PFSK-1 (cell line): ENCODE measurements at regions not wholly inside any gene's neighbourhood (a gene's known extent, or its start where the extent isn't known, plus 50 kb on each side); places are given as distances from the start of the nearest gene placed in this dataset.

Experiments used
- FOXP2 ChIP-seq: optimal IDR thresholded peaks from 2 replicates; pipeline ENCODE3; 2011; ENCODE audit warnings: borderline replicate concordance, control low read depth, inconsistent platforms; ENCODE audit not compliant: insufficient read depth; ENCODE audit errors: extremely low read length, extremely low read depth
- POLR2AphosphoS5 ChIP-seq: IDR thresholded peaks from 2 replicates; pipeline ENCODE4 v1.6.1; 2012; ENCODE audit warnings: low read depth, mild to moderate bottlenecking, control low read depth, low read length, moderate library complexity
- SIN3A ChIP-seq: IDR thresholded peaks from 2 replicates; pipeline ENCODE4 v1.6.1; 2012; ENCODE audit warnings: mild to moderate bottlenecking, low read length, moderate library complexity, borderline replicate concordance; ENCODE audit not compliant: insufficient read depth
- TAF1 ChIP-seq: IDR thresholded peaks from 2 replicates; pipeline ENCODE4 v1.6.1; 2012; ENCODE audit warnings: low read length, control low read depth, borderline replicate concordance; ENCODE audit not compliant: insufficient read depth
- TF ChIP-seq, protein P1 (sequence below), 2 experiments: IDR thresholded peaks; 2 replicates each; pipeline versions ENCODE4 v1.6.1 to v1.8.0; 2011 to 2012; ENCODE audit warnings: low read depth in 2 of 2, low read length in 2 of 2, control low read depth in 1 of 2, inconsistent platforms in 1 of 2, mild to moderate bottlenecking in 1 of 2, moderate library complexity in 1 of 2; ENCODE audit not compliant: insufficient read depth in 1 of 2

DNA sequence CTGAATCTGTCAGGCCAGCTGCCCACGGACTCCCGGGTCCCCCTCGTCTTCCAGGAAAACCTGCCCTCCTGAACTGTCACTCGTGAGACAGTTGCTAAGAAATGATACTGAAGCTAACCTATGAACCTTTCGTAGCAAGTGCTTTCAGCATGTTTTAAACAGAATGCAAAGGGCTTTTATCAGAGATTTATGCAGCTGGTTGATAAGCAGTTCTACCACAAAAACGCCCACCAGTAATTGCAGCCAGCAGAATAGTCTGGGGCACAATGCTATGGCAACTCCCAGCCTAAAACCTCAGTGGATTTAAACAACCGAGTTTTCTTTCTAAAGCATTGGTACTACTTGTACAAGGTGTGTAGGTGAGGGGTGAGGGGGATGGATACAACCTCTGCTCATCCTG is 97.5 kb downstream of the IRX2 start:
- no peak for TF ChIP-seq FOXP2
- no peak for TF ChIP-seq SIN3A
- no peak for TF ChIP-seq POLR2AphosphoS5
- TF ChIP-seq, protein P1, sequence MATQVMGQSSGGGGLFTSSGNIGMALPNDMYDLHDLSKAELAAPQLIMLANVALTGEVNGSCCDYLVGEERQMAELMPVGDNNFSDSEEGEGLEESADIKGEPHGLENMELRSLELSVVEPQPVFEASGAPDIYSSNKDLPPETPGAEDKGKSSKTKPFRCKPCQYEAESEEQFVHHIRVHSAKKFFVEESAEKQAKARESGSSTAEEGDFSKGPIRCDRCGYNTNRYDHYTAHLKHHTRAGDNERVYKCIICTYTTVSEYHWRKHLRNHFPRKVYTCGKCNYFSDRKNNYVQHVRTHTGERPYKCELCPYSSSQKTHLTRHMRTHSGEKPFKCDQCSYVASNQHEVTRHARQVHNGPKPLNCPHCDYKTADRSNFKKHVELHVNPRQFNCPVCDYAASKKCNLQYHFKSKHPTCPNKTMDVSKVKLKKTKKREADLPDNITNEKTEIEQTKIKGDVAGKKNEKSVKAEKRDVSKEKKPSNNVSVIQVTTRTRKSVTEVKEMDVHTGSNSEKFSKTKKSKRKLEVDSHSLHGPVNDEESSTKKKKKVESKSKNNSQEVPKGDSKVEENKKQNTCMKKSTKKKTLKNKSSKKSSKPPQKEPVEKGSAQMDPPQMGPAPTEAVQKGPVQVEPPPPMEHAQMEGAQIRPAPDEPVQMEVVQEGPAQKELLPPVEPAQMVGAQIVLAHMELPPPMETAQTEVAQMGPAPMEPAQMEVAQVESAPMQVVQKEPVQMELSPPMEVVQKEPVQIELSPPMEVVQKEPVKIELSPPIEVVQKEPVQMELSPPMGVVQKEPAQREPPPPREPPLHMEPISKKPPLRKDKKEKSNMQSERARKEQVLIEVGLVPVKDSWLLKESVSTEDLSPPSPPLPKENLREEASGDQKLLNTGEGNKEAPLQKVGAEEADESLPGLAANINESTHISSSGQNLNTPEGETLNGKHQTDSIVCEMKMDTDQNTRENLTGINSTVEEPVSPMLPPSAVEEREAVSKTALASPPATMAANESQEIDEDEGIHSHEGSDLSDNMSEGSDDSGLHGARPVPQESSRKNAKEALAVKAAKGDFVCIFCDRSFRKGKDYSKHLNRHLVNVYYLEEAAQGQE (IDR thresholded peaks at IDR 0.05; ENCODE audit: insufficient read depth in 1 of 2, low read depth in 2 of 2, low read length in 2 of 2): no peak
- no peak for TF ChIP-seq TAF1

DNA sequence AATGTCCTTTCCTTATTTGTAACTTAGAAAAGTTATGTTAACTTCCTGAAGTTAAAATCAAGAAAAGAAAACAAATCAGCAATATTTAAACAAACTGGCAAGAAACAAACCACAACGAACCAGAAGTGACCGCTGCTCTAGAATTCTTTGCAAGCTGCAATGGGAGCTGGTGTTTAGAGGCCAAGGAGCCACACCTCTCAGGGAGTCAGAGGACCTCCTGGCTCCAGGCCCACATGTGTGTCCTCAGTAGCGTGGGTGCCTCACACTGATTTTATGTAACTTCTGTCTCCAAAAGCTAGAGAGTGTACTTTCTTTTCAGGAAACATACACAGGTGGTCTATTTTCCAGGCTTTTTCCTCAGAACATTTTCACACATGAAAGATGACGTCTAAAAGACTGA is 100.4 kb downstream of the IRX2 start:
- TF ChIP-seq, protein P1 (IDR thresholded peaks at IDR 0.05; ENCODE audit: insufficient read depth in 1 of 2, low read depth in 2 of 2, low read length in 2 of 2): no peak
- TF ChIP-seq POLR2AphosphoS5 (no peak), SIN3A (no peak), TAF1 (no peak), FOXP2 (no peak)

DNA sequence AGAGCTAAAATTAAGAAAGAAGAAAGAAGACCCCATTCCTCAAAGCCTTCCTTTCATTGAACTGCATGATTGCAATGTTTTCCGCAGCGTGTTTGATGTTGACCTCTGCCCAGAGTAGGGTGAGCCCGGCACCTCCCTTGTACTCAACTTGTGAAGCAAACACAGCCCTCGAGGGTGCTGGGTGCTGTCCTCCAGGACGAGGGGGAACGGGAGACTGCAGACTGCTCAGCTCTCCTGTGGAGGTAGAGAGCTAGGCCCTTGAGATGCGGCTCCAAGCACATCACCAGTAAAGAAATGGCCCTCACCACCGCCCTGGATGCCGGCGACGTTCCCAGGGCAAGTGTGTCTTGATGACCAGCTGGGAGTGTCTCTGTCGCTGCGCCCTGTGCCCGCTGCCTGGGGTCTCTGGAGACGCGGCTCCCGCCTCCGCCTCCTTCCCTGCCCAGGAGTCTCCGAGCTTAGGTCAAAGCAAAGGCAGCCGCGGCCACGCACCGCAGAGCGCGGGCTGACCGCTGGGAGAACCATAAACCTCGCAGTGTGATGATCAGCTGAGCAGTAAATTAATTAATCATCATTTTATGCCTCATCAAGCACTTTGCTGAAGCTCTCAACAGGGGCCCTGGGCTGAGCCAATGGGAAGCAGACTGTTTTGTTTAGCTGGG is 108.7 kb downstream of the IRX2 start:
- TF ChIP-seq POLR2AphosphoS5 (no peak), FOXP2 (no peak), TAF1 (no peak), SIN3A (no peak)
- TF ChIP-seq, protein P1 (IDR thresholded peaks at IDR 0.05; ENCODE audit: insufficient read depth in 1 of 2, low read depth in 2 of 2, low read length in 2 of 2): no peak

DNA sequence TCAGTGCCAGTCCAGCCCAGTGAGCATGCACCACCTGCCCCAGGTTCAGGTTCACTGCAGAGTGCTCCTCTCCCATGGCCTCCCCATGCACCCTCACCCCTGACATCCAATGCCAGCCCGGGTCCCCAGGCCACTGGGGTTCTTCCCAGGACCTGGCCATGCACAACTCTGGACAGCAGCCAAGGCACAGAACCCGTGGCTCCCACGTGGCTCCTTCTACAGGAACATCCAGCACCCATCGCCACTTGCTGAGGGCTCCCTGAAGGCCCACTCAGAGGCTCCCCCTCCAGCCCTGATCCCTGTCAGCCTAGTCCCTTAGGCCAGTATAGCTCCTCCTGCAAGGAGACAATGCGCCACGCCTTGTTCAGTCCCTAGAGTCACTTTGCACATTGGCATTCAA is 110.8 kb downstream of the IRX2 start:
- TF ChIP-seq TAF1 (no peak), POLR2AphosphoS5 (no peak), SIN3A (no peak), FOXP2 (no peak)
- TF ChIP-seq, protein P1 (IDR thresholded peaks at IDR 0.05; ENCODE audit: insufficient read depth in 1 of 2, low read depth in 2 of 2, low read length in 2 of 2): no peak
